H1 (cell line): ENCODE measurements at regions not wholly inside any gene's neighbourhood (a gene's known extent, or its start where the extent isn't known, plus 50 kb on each side); places are given as distances from the start of the nearest gene placed in this dataset.

Experiments used
- CTCF ChIA-PET: fragments of 300-600 bp; sonication (Branson Sonifier 250); formaldehyde crosslinking; loops from one replicate; lab custom pipeline; 2021; ENCODE audit not compliant: partially characterized antibody; lab: Charles Lee
- POLR2A ChIA-PET: fragments of 300-600 bp; sonication (Branson Sonifier 250); formaldehyde crosslinking; loops from one replicate; lab custom pipeline; 2021; ENCODE audit warnings: inconsistent platforms; ENCODE audit not compliant: partially characterized antibody; lab: Charles Lee
- DNase-seq, 2 experiments: peaks; one replicate each; pipeline versions ENCODE4 v3.0.0 to v3.0.0-alpha.2; 2010 to 2022; ENCODE audit warnings: low spot score in 2 of 2, low read depth in 1 of 2, mixed read lengths in 1 of 2
- FAIRE-seq: peaks from 2 replicates; lab custom pipeline; 2011; peaks lifted over from hg19 to GRCh38; lab: Jason Lieb, UNC
- H2AFZ ChIP-seq: 2 replicates; pipeline ENCODE4 v1.8.1; 2012; ENCODE audit warnings: low read length, inconsistent platforms
- H2AK5ac ChIP-seq: 2 replicates; pipeline ENCODE4 v1.6.1; 2013; ENCODE audit warnings: low read depth, low read length
- H2BK120ac ChIP-seq: replicated peaks from 2 replicates; pipeline ENCODE3; 2013; ENCODE audit warnings: low read depth, low read length, inconsistent platforms
- H2BK12ac ChIP-seq: 2 replicates; pipeline ENCODE4 v1.6.1; 2013; ENCODE audit warnings: low read depth, low read length
- H2BK15ac ChIP-seq: 2 replicates; pipeline ENCODE4 v1.6.1; 2013; ENCODE audit warnings: low read length
- H2BK20ac ChIP-seq: 2 replicates; pipeline ENCODE4 v1.6.1; 2013; ENCODE audit warnings: low read length
- H2BK5ac ChIP-seq: 2 replicates; pipeline ENCODE4 v1.6.1; 2013; ENCODE audit warnings: low read depth, low read length
- H3K14ac ChIP-seq: 2 replicates; pipeline ENCODE4 v1.6.1; 2013; ENCODE audit warnings: inconsistent platforms; ENCODE audit not compliant: insufficient read length
- H3K18ac ChIP-seq: 2 replicates; pipeline ENCODE4 v1.6.1; 2013; ENCODE audit warnings: low read length; ENCODE audit errors: extremely low read depth
- H3K23ac ChIP-seq: 2 replicates; pipeline ENCODE4 v1.6.1; 2013; ENCODE audit warnings: inconsistent platforms; ENCODE audit not compliant: insufficient read length
- H3K23me2 ChIP-seq: 2 replicates; pipeline ENCODE4 v1.6.1; 2013; ENCODE audit warnings: low read depth, low read length
- H3K27ac ChIP-seq: 2 replicates; pipeline ENCODE4 v1.6.1; 2011; ENCODE audit warnings: low read depth, low read length, inconsistent platforms
- H3K27me3 ChIP-seq, 4 experiments: replicated peaks in 1 of 4; 1 replicate in 1 of 4; 2 replicates in 3 of 4; pipeline versions ENCODE4 v1.6.1 to v1.8.1; 2011 to 2013; ENCODE audit warnings: low read length in 3 of 4, mild to moderate bottlenecking in 3 of 4, inconsistent platforms in 2 of 4, mixed read lengths in 2 of 4, moderate library complexity in 1 of 4; ENCODE audit not compliant: control insufficient read depth in 3 of 4, insufficient read depth in 3 of 4; ENCODE audit errors: extremely low read depth in 1 of 4
- H3K36me3 ChIP-seq, 4 experiments: 2 replicates each; pipeline versions ENCODE4 v1.6.1 to v1.8.1; 2011 to 2013; ENCODE audit warnings: mild to moderate bottlenecking in 4 of 4, low read length in 3 of 4, moderate library complexity in 2 of 4, control low read depth in 1 of 4, inconsistent platforms in 1 of 4; ENCODE audit not compliant: insufficient read depth in 4 of 4, control insufficient read depth in 2 of 4
- H3K4ac ChIP-seq: replicated peaks from 2 replicates; pipeline ENCODE3; 2013; ENCODE audit warnings: low read length, low read depth, mixed read lengths, inconsistent platforms; ENCODE audit not compliant: insufficient read length
- H3K4me1 ChIP-seq, 4 experiments: replicated peaks in 1 of 4; 1 replicate in 1 of 4; 2 replicates in 3 of 4; pipeline versions ENCODE4 v1.6.1 to v1.8.1; 2011 to 2013; ENCODE audit warnings: low read length in 3 of 4, inconsistent platforms in 2 of 4, mixed read lengths in 1 of 4; ENCODE audit not compliant: insufficient read depth in 4 of 4, control insufficient read depth in 3 of 4
- H3K4me2 ChIP-seq, 2 experiments: 2 replicates each; pipeline versions ENCODE4 v1.6.1 to v1.8.1; 2011 to 2013; ENCODE audit warnings: low read depth in 2 of 2, low read length in 2 of 2, control low read depth in 1 of 2, inconsistent platforms in 1 of 2, mild to moderate bottlenecking in 1 of 2; ENCODE audit not compliant: insufficient read depth in 1 of 2
- H3K4me3 ChIP-seq, 4 experiments: fragments of 200-600, 300-600 bp in 1 of 4; sonication (generic), shearing (Covaris generic), sonication (Bioruptor Twin) in 1 of 4; 2 replicates each; pipeline versions ENCODE4 v1.5.1 to v1.8.1; 2011 to 2016; ENCODE audit warnings: low read length in 4 of 4, low read depth in 3 of 4, control low read depth in 2 of 4, inconsistent platforms in 2 of 4, mild to moderate bottlenecking in 2 of 4, mixed read lengths in 1 of 4, moderate library complexity in 1 of 4; ENCODE audit not compliant: insufficient read depth in 2 of 4; ENCODE audit errors: extremely low read depth in 1 of 4
- H3K56ac ChIP-seq: replicated peaks from 2 replicates; pipeline ENCODE3; 2013; ENCODE audit warnings: low read depth, mild to moderate bottlenecking, mixed read lengths, low read length, inconsistent platforms; ENCODE audit not compliant: insufficient read length
- H3K79me1 ChIP-seq: 2 replicates; pipeline ENCODE4 v1.6.1; 2013; ENCODE audit warnings: low read depth, low read length, control low read depth
- H3K79me2 ChIP-seq, 2 experiments: 2 replicates each; pipeline versions ENCODE4 v1.6.1 to v1.8.1; 2012 to 2013; ENCODE audit warnings: low read length in 2 of 2, mild to moderate bottlenecking in 2 of 2, inconsistent platforms in 1 of 2; ENCODE audit not compliant: insufficient read depth in 2 of 2, control insufficient read depth in 1 of 2
- H3K9ac ChIP-seq, 4 experiments: replicated peaks in 1 of 4; 1 replicate in 1 of 4; 2 replicates in 3 of 4; pipeline versions ENCODE4 v1.6.1 to v1.8.1; 2011 to 2013; ENCODE audit warnings: low read depth in 3 of 4, low read length in 3 of 4, control low read depth in 2 of 4, mild to moderate bottlenecking in 2 of 4, moderate library complexity in 2 of 4, inconsistent platforms in 1 of 4; ENCODE audit errors: extremely low read depth in 1 of 4
- H3K9me3 ChIP-seq, 2 experiments: 2 replicates each; pipeline versions ENCODE4 v1.6.1 to v1.8.1; 2012 to 2013; ENCODE audit warnings: mild to moderate bottlenecking in 2 of 2, moderate library complexity in 2 of 2, control low read depth in 1 of 2, inconsistent platforms in 1 of 2, low read depth in 1 of 2, low read length in 1 of 2, mixed read lengths in 1 of 2; ENCODE audit not compliant: insufficient read depth in 2 of 2
- H4K20me1 ChIP-seq, 2 experiments: replicated peaks in 1 of 2; 2 replicates each; pipeline versions ENCODE3 to v1.8.1; 2011 to 2013; ENCODE audit warnings: inconsistent platforms in 2 of 2, low read length in 2 of 2, mild to moderate bottlenecking in 1 of 2; ENCODE audit not compliant: insufficient read depth in 2 of 2, control insufficient read depth in 1 of 2
- H4K5ac ChIP-seq: 2 replicates; pipeline ENCODE4 v1.6.1; 2013; ENCODE audit warnings: low read length, low read depth, mixed read lengths, inconsistent platforms; ENCODE audit not compliant: insufficient read length
- H4K8ac ChIP-seq: 2 replicates; pipeline ENCODE4 v1.8.0; 2013; ENCODE audit warnings: mild to moderate bottlenecking, moderate library complexity, low read length, inconsistent platforms; ENCODE audit not compliant: insufficient read depth; ENCODE audit errors: extremely low read depth
- H4K91ac ChIP-seq: replicated peaks from 2 replicates; pipeline ENCODE3; 2013; ENCODE audit warnings: low read length, mixed read lengths, inconsistent platforms; ENCODE audit not compliant: insufficient read length
- ATF3 ChIP-seq: IDR thresholded peaks from 2 replicates; pipeline ENCODE4 v1.6.1; 2011; ENCODE audit warnings: low read depth, mild to moderate bottlenecking, low read length; ENCODE audit not compliant: insufficient read depth
- BACH1 ChIP-seq: IDR thresholded peaks from 2 replicates; pipeline ENCODE4 v1.6.1; 2012; ENCODE audit warnings: low read length, improper control_type of control experiment
- CBX8 ChIP-seq: fragments of 300-800, 300-1000 bp; sonication (generic); IDR thresholded peaks from 2 replicates; pipeline ENCODE4 v1.7.1; 2016; ENCODE audit warnings: low read depth, low read length, borderline replicate concordance
- CREB1 ChIP-seq: IDR thresholded peaks from 2 replicates; pipeline ENCODE4 v1.6.1; 2012; ENCODE audit warnings: inconsistent platforms
- EZH2 ChIP-seq: fragments of 200-600 bp; sonication (generic); IDR thresholded peaks from 2 replicates; pipeline ENCODE4 v1.7.1; 2012; ENCODE audit warnings: low read depth, mild to moderate bottlenecking, moderate library complexity, low read length, inconsistent platforms; ENCODE audit not compliant: severe bottlenecking
- KDM5A ChIP-seq: fragments of 200-600 bp; IDR thresholded peaks from 2 replicates; pipeline ENCODE4 v1.7.1; 2012; ENCODE audit warnings: mild to moderate bottlenecking, low read length, inconsistent platforms, mixed read lengths
- NANOG ChIP-seq: IDR thresholded peaks from 2 replicates; pipeline ENCODE4 v1.6.1; 2011; ENCODE audit warnings: low read length, low read depth, mild to moderate bottlenecking, inconsistent platforms; ENCODE audit not compliant: insufficient read depth, poor library complexity, severe bottlenecking
- RXRA ChIP-seq: IDR thresholded peaks from 2 replicates; pipeline ENCODE4 v1.6.1; 2011; ENCODE audit warnings: low read depth, mild to moderate bottlenecking, low read length, moderate library complexity; ENCODE audit not compliant: insufficient read depth
- SAP30 ChIP-seq: fragments of 300-600 bp; sonication (generic); IDR thresholded peaks from 2 replicates; pipeline ENCODE4 v1.7.1; 2012; ENCODE audit warnings: low read length, moderate library complexity, mild to moderate bottlenecking, inconsistent platforms; ENCODE audit not compliant: insufficient read depth, insufficient replicate concordance
- SIRT6 ChIP-seq: IDR thresholded peaks from one replicate; pipeline ENCODE4 v1.7.1; 2012; ENCODE audit warnings: low read length, inconsistent platforms
- TBP ChIP-seq: IDR thresholded peaks from 2 replicates; pipeline ENCODE4 v1.6.1; 2011; ENCODE audit warnings: low read depth, low read length, improper control_type of control experiment
- WGBS, 2 experiments: shearing (Covaris generic) in 1 of 2; methylation state at CpG; one replicate each; pipeline versions ENCODE4 v1.1.6 to v1.1.7; 2013 to 2015; ENCODE audit warnings: low lambda C conversion rate in 2 of 2, mixed read lengths in 2 of 2, inconsistent platforms in 1 of 2, low coverage in 1 of 2, missing lambda C conversion rate in 1 of 2; ENCODE audit not compliant: insufficient replicate concordance in 2 of 2, insufficient coverage in 1 of 2, insufficient read length in 1 of 2; ENCODE audit errors: extremely low coverage in 1 of 2, missing lambda C conversion rate in 1 of 2; 5-methylcytosine and 5-hydroxymethylcytosine counted together

GRCh38 chr13:85551012-85551411 is 248.2 kb downstream of the SLITRK6 start:
- no peak overlapping the region for H3K4ac ChIP-seq
- no peak overlapping the region for H4K5ac ChIP-seq
- no peak overlapping the region for H2AK5ac ChIP-seq
- no peaks in the 10 kb centered on the region for H3K27me3 ChIP-seq
- H3K79me1 ChIP-seq, result no peaks in the 10 kb centered on the region
- H4K20me1 ChIP-seq, result no peaks in the 10 kb centered on the region
- no peak overlapping the region for H3K18ac ChIP-seq
- H3K56ac ChIP-seq, result no peak overlapping the region
- H2AFZ ChIP-seq, result no peak overlapping the region
- no peak overlapping the region for H3K14ac ChIP-seq
- CTCF ChIA-PET, result no interaction called here
- DNase-seq (no peak), FAIRE-seq (no peak)
- no peaks in the 10 kb centered on the region for H3K4me1 ChIP-seq
- peaks cover 4 to 12% of the 10 kb centered on the region in 2 experiments; a peak in 3 of 4 replicates for H3K9me3 ChIP-seq
- no peak overlapping the region for H3K9ac ChIP-seq
- POLR2A ChIA-PET, result interaction anchor here (0.6 kb wide), 1 partner anchor 125 kb away, joined by 4 read pairs; no protein-coding TSS in a partner anchor
- H4K91ac ChIP-seq, result no peak overlapping the region
- no peak overlapping the region for H3K4me2 ChIP-seq
- 100% methylated on average over 1 of the region's 1 CpG; no CpG with 5 or more reads in 1 of the 2 experiments for WGBS, 2 experiments
- TF ChIP-seq RXRA, result no peak
- TF ChIP-seq ATF3, result no peak
- TF ChIP-seq BACH1, result no peak
- no peak for TF ChIP-seq KDM5A
- TF ChIP-seq SIRT6, result no peak
- no peak for TF ChIP-seq CBX8
- TF ChIP-seq SAP30, result no peak
- no peak for TF ChIP-seq TBP
- no peak for TF ChIP-seq EZH2
- TF ChIP-seq NANOG, result no peak
- no peak for TF ChIP-seq CREB1
- H2BK15ac ChIP-seq, result no peak overlapping the region
- no peak overlapping the region for H3K23ac ChIP-seq
- H3K23me2 ChIP-seq, result no peaks in the 10 kb centered on the region
- no peaks in the 10 kb centered on the region for H3K36me3 ChIP-seq
- H2BK120ac ChIP-seq, result no peak overlapping the region
- H3K4me3 ChIP-seq, result no peak overlapping the region
- no peak overlapping the region for H2BK20ac ChIP-seq
- no peak overlapping the region for H3K27ac ChIP-seq
- no peak overlapping the region for H2BK12ac ChIP-seq
- no peak overlapping the region for H4K8ac ChIP-seq
- no peaks in the 10 kb centered on the region for H3K79me2 ChIP-seq
- H2BK5ac ChIP-seq, result no peak overlapping the region
